ENCODE measurements at regions not wholly inside any gene's neighbourhood (a gene's known extent, or its start where the extent isn't known, plus 50 kb on each side); places are given as distances from the start of the nearest gene placed in this dataset.

DNA sequence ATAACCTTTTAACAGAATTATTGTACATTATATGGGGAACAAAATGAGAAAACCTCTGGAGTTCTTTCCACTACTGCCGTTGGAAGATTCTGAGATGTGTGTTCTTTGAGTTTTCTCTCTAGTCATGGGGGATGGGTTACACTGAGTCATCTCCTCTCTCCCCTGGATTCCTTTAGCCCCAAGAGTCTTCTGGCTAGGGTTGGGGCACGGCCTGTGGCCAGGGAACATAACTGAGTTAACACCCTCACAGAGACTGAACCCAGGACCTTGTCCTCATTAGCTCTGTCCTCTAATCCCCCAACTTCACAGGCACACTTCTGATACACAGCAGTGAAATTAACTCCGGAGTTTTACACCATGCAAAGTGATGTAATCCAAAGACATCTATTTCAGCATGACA is 142.3 kb upstream of the F9 start:
- TF ChIP-seq CTCF (IDR thresholded peaks at IDR 0.05) (no peak), POLR2A (IDR thresholded peaks at IDR 0.05) (no peak)

Measured in esophagus squamous epithelium (tissue), 4 donors.